H9 (cell line): ENCODE measurements at regions not wholly inside any gene's neighbourhood (a gene's known extent, or its start where the extent isn't known, plus 50 kb on each side); places are given as distances from the start of the nearest gene placed in this dataset.
"Not testable (repeated sequence)": the region's sequence is repeated elsewhere in the genome, so short reads cannot be mapped to it uniquely, and the experiment has no call there.

Source experiments
- DNase-seq: peaks from one replicate; pipeline ENCODE4 v3.0.0-alpha.2; 2017
- H2AFZ ChIP-seq: one replicate; pipeline ENCODE4 v1.6.1; 2013; ENCODE audit warnings: mild to moderate bottlenecking, low read length, control low read depth, moderate library complexity
- H2AK5ac ChIP-seq: 2 replicates; pipeline ENCODE4 v1.6.1; 2013; ENCODE audit warnings: low read length, control low read depth, mixed read lengths; ENCODE audit not compliant: insufficient read length
- H2BK120ac ChIP-seq: one replicate; pipeline ENCODE4 v1.6.1; 2013; ENCODE audit warnings: low read depth, mild to moderate bottlenecking, low read length, control low read depth, inconsistent platforms; ENCODE audit not compliant: poor library complexity, severe bottlenecking
- H2BK12ac ChIP-seq: 2 replicates; pipeline ENCODE4 v1.6.1; 2013; ENCODE audit warnings: low read length, control low read depth, mixed read lengths, low read depth; ENCODE audit not compliant: insufficient read length
- H2BK15ac ChIP-seq: 2 replicates; pipeline ENCODE4 v1.6.1; 2013; ENCODE audit warnings: low read depth, low read length, control low read depth
- H2BK20ac ChIP-seq: one replicate; pipeline ENCODE4 v1.6.1; 2013; ENCODE audit warnings: low read depth, mild to moderate bottlenecking, low read length, control low read depth, inconsistent platforms; ENCODE audit not compliant: poor library complexity, severe bottlenecking
- H2BK5ac ChIP-seq: 2 replicates; pipeline ENCODE4 v1.6.1; 2013; ENCODE audit warnings: low read length, control low read depth, mixed read lengths; ENCODE audit not compliant: insufficient read length
- H3K14ac ChIP-seq: 2 replicates; pipeline ENCODE4 v1.6.1; 2013; ENCODE audit warnings: low read length, control low read depth; ENCODE audit not compliant: insufficient read depth
- H3K18ac ChIP-seq: 2 replicates; pipeline ENCODE4 v1.6.1; 2013; ENCODE audit warnings: low read depth, mild to moderate bottlenecking, mixed read lengths, low read length, control low read depth; ENCODE audit not compliant: insufficient read length
- H3K23ac ChIP-seq: 2 replicates; pipeline ENCODE4 v1.6.1; 2013; ENCODE audit warnings: low read length, control low read depth, mixed read lengths, low read depth; ENCODE audit not compliant: insufficient read length
- H3K23me2 ChIP-seq: 2 replicates; pipeline ENCODE4 v1.6.1; 2013; ENCODE audit warnings: low read depth, mild to moderate bottlenecking, mixed read lengths, low read length, control low read depth; ENCODE audit not compliant: insufficient read length, poor library complexity, severe bottlenecking
- H3K27ac ChIP-seq: 2 replicates; pipeline ENCODE4 v1.5.1; 2013; ENCODE audit warnings: low read length, control low read depth, mixed read lengths, low read depth; ENCODE audit not compliant: insufficient read length
- H3K27me3 ChIP-seq: 2 replicates; pipeline ENCODE4 v1.6.1; 2013; ENCODE audit warnings: low read length, control low read depth, inconsistent platforms; ENCODE audit not compliant: insufficient read depth
- H3K4ac ChIP-seq: 2 replicates; pipeline ENCODE4 v1.6.1; 2013; ENCODE audit warnings: low read depth, mild to moderate bottlenecking, control low read depth, inconsistent platforms, low read length, moderate library complexity
- H3K4me1 ChIP-seq: 2 replicates; pipeline ENCODE4 v1.6.1; 2013; ENCODE audit warnings: low read length, control low read depth, inconsistent platforms; ENCODE audit not compliant: insufficient read depth
- H3K4me2 ChIP-seq: 2 replicates; pipeline ENCODE4 v1.6.1; 2013; ENCODE audit warnings: low read length, control low read depth, mixed read lengths; ENCODE audit not compliant: insufficient read length, insufficient read depth
- H3K56ac ChIP-seq: 2 replicates; pipeline ENCODE4 v1.6.1; 2013; ENCODE audit warnings: low read depth, mild to moderate bottlenecking, mixed read lengths, low read length, control low read depth; ENCODE audit not compliant: insufficient read length
- H3K79me1 ChIP-seq: 2 replicates; pipeline ENCODE4 v1.6.1; 2013; ENCODE audit warnings: low read depth, mild to moderate bottlenecking, moderate library complexity, low read length, control low read depth, inconsistent platforms; ENCODE audit not compliant: insufficient read depth, poor library complexity, severe bottlenecking
- H3K79me2 ChIP-seq: 2 replicates; pipeline ENCODE4 v1.6.1; 2013; ENCODE audit warnings: low read length, control low read depth, inconsistent platforms; ENCODE audit not compliant: insufficient read depth
- H3K9ac ChIP-seq: 2 replicates; pipeline ENCODE4 v1.6.1; 2013; ENCODE audit warnings: low read length, control low read depth, mixed read lengths; ENCODE audit not compliant: insufficient read length; ENCODE audit errors: extremely low read depth
- H3K9me3 ChIP-seq: one replicate; pipeline ENCODE4 v1.6.1; 2013; ENCODE audit warnings: low read depth, low read length, inconsistent platforms; ENCODE audit not compliant: control insufficient read depth
- H3T11ph ChIP-seq: one replicate; pipeline ENCODE4 v1.6.1; 2013; ENCODE audit warnings: mild to moderate bottlenecking, low read length, control low read depth, inconsistent platforms
- H4K20me1 ChIP-seq: one replicate; pipeline ENCODE4 v1.6.1; 2013; ENCODE audit not compliant: control insufficient read depth, insufficient read length, insufficient read depth
- H4K5ac ChIP-seq: 2 replicates; pipeline ENCODE4 v1.6.1; 2013; ENCODE audit warnings: low read depth, mild to moderate bottlenecking, mixed read lengths, low read length, control low read depth; ENCODE audit not compliant: insufficient read length
- H4K8ac ChIP-seq: replicated peaks from 2 replicates; pipeline ENCODE4 v1.6.1; 2013; ENCODE audit warnings: low read length, control low read depth, mixed read lengths, low read depth; ENCODE audit not compliant: insufficient read length
- H4K91ac ChIP-seq: 2 replicates; pipeline ENCODE4 v1.6.1; 2013; ENCODE audit warnings: low read depth, mild to moderate bottlenecking, moderate library complexity, mixed read lengths, low read length, control low read depth; ENCODE audit not compliant: insufficient read length
- H3K27ac Mint-ChIP-seq, 3 experiments: 2 replicates in 2 of 3; 3 replicates in 1 of 3; pipeline ENCODE4 v1.8.0; 2020 to 2021; ENCODE audit warnings: mixed read lengths in 3 of 3, mild to moderate bottlenecking in 1 of 3, moderate library complexity in 1 of 3
- H3K27me3 Mint-ChIP-seq: 2 replicates; pipeline ENCODE4 v1.8.0; 2021; ENCODE audit warnings: low read depth, mild to moderate bottlenecking, moderate library complexity, mixed read lengths
- H3K36me3 Mint-ChIP-seq, 3 experiments: 2 replicates in 2 of 3; 3 replicates in 1 of 3; pipeline ENCODE4 v1.8.0; 2020 to 2021; ENCODE audit warnings: low read depth in 3 of 3, mixed read lengths in 3 of 3; ENCODE audit not compliant: insufficient read depth in 1 of 3
- H3K4me1 Mint-ChIP-seq, 2 experiments: 2 replicates each; pipeline ENCODE4 v1.8.0; 2020; ENCODE audit warnings: mixed read lengths in 2 of 2
- H3K4me3 Mint-ChIP-seq, 2 experiments: 2 replicates in 1 of 2; 3 replicates in 1 of 2; pipeline ENCODE4 v1.8.0; 2020 to 2021; ENCODE audit warnings: mild to moderate bottlenecking in 2 of 2, mixed read lengths in 2 of 2, moderate library complexity in 1 of 2
- H3K9me3 Mint-ChIP-seq, 2 experiments: 2 replicates in 1 of 2; 3 replicates in 1 of 2; pipeline ENCODE4 v1.8.0; 2020; ENCODE audit warnings: mild to moderate bottlenecking in 2 of 2, mixed read lengths in 2 of 2, moderate library complexity in 1 of 2
- WGBS: extraction: QIAGEN DNeasy Blood & Tissue Kit; methylation state at CpG from one replicate; pipeline ENCODE4 v1.1.7; 2013; ENCODE audit warnings: missing lambda C conversion rate, low lambda C conversion rate, mixed read lengths; ENCODE audit not compliant: insufficient read length; ENCODE audit errors: extremely low coverage; 5-methylcytosine and 5-hydroxymethylcytosine counted together
- TF ChIP-seq, protein P1 (sequence below): fragments of 200-600 bp; sonication (generic); conservative IDR thresholded peaks from 3 replicates; pipeline ENCODE4 v1.8.0; 2021; ENCODE audit warnings: antibody characterized with exemption, mild to moderate bottlenecking

DNA sequence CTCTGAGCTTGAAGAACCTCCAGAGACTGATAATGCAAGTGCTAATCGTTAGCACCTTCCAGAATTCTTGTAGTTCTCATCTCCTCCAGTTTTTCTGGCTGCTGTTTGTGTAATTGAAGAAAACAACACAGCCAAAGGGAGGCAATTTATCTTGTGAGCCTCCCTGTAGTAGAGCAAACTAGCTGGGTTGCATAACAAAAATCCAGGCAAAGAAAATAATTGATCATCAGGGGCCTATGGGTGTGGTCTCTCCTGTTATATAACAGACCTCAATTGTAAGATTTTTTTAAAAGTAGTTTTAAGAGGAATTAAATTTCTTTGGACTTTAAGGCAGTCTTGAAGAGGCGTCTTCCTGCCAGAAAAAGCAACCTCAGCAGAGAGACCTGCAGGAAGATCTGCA lies 817.0 kb downstream of the CENPC start:
- no peak overlapping the region for H3K18ac ChIP-seq
- no peak overlapping the region for H3K23ac ChIP-seq
- no peak overlapping the region for H3K4ac ChIP-seq
- H2BK5ac ChIP-seq, result no peak overlapping the region
- TF ChIP-seq, protein P1, sequence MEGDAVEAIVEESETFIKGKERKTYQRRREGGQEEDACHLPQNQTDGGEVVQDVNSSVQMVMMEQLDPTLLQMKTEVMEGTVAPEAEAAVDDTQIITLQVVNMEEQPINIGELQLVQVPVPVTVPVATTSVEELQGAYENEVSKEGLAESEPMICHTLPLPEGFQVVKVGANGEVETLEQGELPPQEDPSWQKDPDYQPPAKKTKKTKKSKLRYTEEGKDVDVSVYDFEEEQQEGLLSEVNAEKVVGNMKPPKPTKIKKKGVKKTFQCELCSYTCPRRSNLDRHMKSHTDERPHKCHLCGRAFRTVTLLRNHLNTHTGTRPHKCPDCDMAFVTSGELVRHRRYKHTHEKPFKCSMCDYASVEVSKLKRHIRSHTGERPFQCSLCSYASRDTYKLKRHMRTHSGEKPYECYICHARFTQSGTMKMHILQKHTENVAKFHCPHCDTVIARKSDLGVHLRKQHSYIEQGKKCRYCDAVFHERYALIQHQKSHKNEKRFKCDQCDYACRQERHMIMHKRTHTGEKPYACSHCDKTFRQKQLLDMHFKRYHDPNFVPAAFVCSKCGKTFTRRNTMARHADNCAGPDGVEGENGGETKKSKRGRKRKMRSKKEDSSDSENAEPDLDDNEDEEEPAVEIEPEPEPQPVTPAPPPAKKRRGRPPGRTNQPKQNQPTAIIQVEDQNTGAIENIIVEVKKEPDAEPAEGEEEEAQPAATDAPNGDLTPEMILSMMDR, result no peak
- no peaks in the 10 kb centered on the region for H3K4me1 ChIP-seq
- Mint-ChIP-seq H3K36me3 (no peaks in the 10 kb centered on the region), H3K27me3 (no peaks in the 10 kb centered on the region), H3K27ac (no peak overlapping the region), H3K9me3 (no peaks in the 10 kb centered on the region; a peak in 1 of 5 replicates), H3K4me3 (no peak overlapping the region), H3K4me1 (peaks cover 6 to 10% of the 10 kb centered on the region in 2 experiments; a peak in 3 of 4 replicates)
- no peak overlapping the region for H3K14ac ChIP-seq
- no peak overlapping the region for H2BK20ac ChIP-seq
- no peak overlapping the region for H3K9ac ChIP-seq
- DNase-seq, result no peak
- H4K8ac ChIP-seq, result no peak overlapping the region
- no peak overlapping the region for H4K5ac ChIP-seq
- H3K9me3 ChIP-seq, result no peaks in the 10 kb centered on the region
- H2AK5ac ChIP-seq, result no peak overlapping the region
- no peaks in the 10 kb centered on the region for H4K20me1 ChIP-seq
- H3K27me3 ChIP-seq, result no peaks in the 10 kb centered on the region
- no peaks in the 10 kb centered on the region for H3K23me2 ChIP-seq
- H2BK15ac ChIP-seq, result no peak overlapping the region
- no peak overlapping the region for H2BK12ac ChIP-seq
- no peak overlapping the region for H3T11ph ChIP-seq
- no peaks in the 10 kb centered on the region for H3K79me1 ChIP-seq
- no peak overlapping the region for H3K4me2 ChIP-seq
- H4K91ac ChIP-seq, result no peak overlapping the region
- no peaks in the 10 kb centered on the region for H3K79me2 ChIP-seq
- no CpG with 5 or more reads among the region's 2 CpGs for WGBS
- no peak overlapping the region for H3K27ac ChIP-seq
- no peak overlapping the region for H3K56ac ChIP-seq
- H2BK120ac ChIP-seq, result no peak overlapping the region
- H2AFZ ChIP-seq, result no peak overlapping the region

DNA sequence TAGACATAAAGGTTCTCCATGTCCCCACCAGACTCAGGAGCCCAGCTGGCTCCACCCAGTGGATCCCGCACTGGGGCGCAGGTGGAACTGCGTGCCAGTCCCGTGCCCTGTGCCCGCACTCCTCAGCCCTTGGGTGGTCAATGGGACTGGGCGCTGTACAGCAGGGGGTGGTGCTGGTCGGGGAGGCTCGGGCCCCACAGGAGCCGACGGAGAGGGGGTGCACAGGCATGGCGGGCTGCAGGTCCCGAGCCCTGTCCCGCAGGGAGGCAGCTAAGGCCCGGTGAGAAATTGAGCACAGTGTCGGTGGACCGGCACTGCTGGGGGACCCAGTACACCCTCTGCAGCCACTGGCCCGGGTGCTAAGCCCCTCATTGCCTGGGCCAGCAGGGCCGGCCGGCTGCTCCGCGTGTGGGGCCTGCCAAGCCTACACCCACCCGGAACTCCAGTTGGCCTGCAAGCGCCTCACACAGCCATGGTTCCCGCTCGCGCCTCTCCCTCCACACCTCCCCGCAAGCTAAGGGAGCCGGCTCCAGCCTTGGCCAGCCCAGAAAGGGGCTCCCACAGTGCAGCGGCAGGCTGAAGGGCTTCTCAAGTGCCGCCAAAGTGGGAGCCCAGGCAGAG lies 832.9 kb downstream of the CENPC start:
- WGBS, result no CpG with 5 or more reads among the region's 30 CpGs
- not testable (repeated sequence) for H2BK120ac ChIP-seq, H3K23me2 ChIP-seq, H2BK5ac ChIP-seq, DNase-seq, H3K79me1 ChIP-seq, H3K4me2 ChIP-seq, H3K79me2 ChIP-seq, H3K4ac ChIP-seq, H3T11ph ChIP-seq, H3K56ac ChIP-seq, H2BK20ac ChIP-seq, H3K36me3 Mint-ChIP-seq, H3K27ac ChIP-seq, H3K9me3 ChIP-seq, H3K9ac ChIP-seq, H4K8ac ChIP-seq, H4K5ac ChIP-seq, H3K27me3 Mint-ChIP-seq, H4K20me1 ChIP-seq, H3K4me1 Mint-ChIP-seq, H3K9me3 Mint-ChIP-seq, H3K14ac ChIP-seq, H2AK5ac ChIP-seq, H3K27ac Mint-ChIP-seq, H2AFZ ChIP-seq, H3K23ac ChIP-seq, H3K4me1 ChIP-seq, H3K4me3 Mint-ChIP-seq, H4K91ac ChIP-seq, H2BK12ac ChIP-seq, H2BK15ac ChIP-seq, H3K27me3 ChIP-seq, H3K18ac ChIP-seq
